CD4-positive, alpha-beta T cell (primary cell): ENCODE measurements at regions not wholly inside any gene's neighbourhood (a gene's known extent, or its start where the extent isn't known, plus 50 kb on each side); places are given as distances from the start of the nearest gene placed in this dataset.
"Not testable (repeated sequence)": the region's sequence is repeated elsewhere in the genome, so short reads cannot be mapped to it uniquely, and the experiment has no call there.

Experiments used
- ATAC-seq: fragments of 200-7000 bp; cut with Tn5 transposase; one replicate; pipeline ENCODE4 v1.10.0; 2022; ENCODE audit warnings: mild to moderate bottlenecking; ENCODE audit not compliant: poor library complexity
- CTCF ChIA-PET: fragments of 350-600 bp; sonication (Branson Sonifier 250); formaldehyde crosslinking; loops from one replicate; lab custom pipeline; 2021; ENCODE audit warnings: antibody characterized with exemption, inconsistent platforms; lab: Charles Lee
- POLR2A ChIA-PET: fragments of 350-600 bp; sonication (Branson Sonifier 250); formaldehyde crosslinking; loops from one replicate; lab custom pipeline; 2021; ENCODE audit warnings: antibody characterized with exemption, inconsistent platforms; lab: Charles Lee
- DNase-seq, 14 experiments: peaks; one replicate each; pipeline ENCODE4 v3.0.0-alpha.2; 2013 to 2020; ENCODE audit warnings: mixed read lengths in 2 of 14
- H3K27ac ChIP-seq, 2 donors: one replicate each; pipeline versions ENCODE4 v1.5.1 to v1.7.0; 2013; ENCODE audit warnings: low read length in 2 of 2, low read depth in 1 of 2, mild to moderate bottlenecking in 1 of 2
- H3K27me3 ChIP-seq, 2 experiments: 1 replicate in 1 of 2; 2 replicates in 1 of 2; pipeline versions ENCODE4 v1.6.1 to v1.7.0; 2013; ENCODE audit warnings: low read length in 2 of 2, control low read depth in 1 of 2, mild to moderate bottlenecking in 1 of 2, moderate library complexity in 1 of 2; ENCODE audit not compliant: insufficient read depth in 2 of 2, control insufficient read depth in 1 of 2
- H3K36me3 ChIP-seq: one replicate; pipeline ENCODE4 v1.6.1; 2013; ENCODE audit warnings: low read length, control low read depth; ENCODE audit not compliant: insufficient read depth
- H3K4me1 ChIP-seq: one replicate; pipeline ENCODE4 v1.6.1; 2013; ENCODE audit warnings: low read length, control low read depth; ENCODE audit not compliant: insufficient read depth
- H3K4me3 ChIP-seq: one replicate; pipeline ENCODE4 v1.5.1; 2013; ENCODE audit warnings: mild to moderate bottlenecking, low read length, moderate library complexity
- H3K9me3 ChIP-seq, 2 experiments: 1 replicate in 1 of 2; 2 replicates in 1 of 2; pipeline versions ENCODE4 v1.6.1 to v1.7.0; 2013; ENCODE audit warnings: low read length in 2 of 2, mild to moderate bottlenecking in 2 of 2, control low read depth in 1 of 2, moderate library complexity in 1 of 2; ENCODE audit not compliant: control insufficient read depth in 1 of 2, insufficient read depth in 1 of 2
- H3K27ac Mint-ChIP-seq: one replicate; pipeline ENCODE4 v1.8.0; 2020; ENCODE audit warnings: mixed read lengths
- H3K27me3 Mint-ChIP-seq: one replicate; pipeline ENCODE4 v1.8.0; 2021; ENCODE audit warnings: mixed read lengths
- H3K36me3 Mint-ChIP-seq: one replicate; pipeline ENCODE4 v1.8.0; 2021; ENCODE audit warnings: low read depth, mixed read lengths
- H3K4me1 Mint-ChIP-seq: one replicate; pipeline ENCODE4 v1.8.0; 2021; ENCODE audit warnings: low read depth, mixed read lengths
- H3K4me3 Mint-ChIP-seq: one replicate; pipeline ENCODE4 v1.8.0; 2020; ENCODE audit warnings: mild to moderate bottlenecking, mixed read lengths
- H3K9me3 Mint-ChIP-seq: one replicate; pipeline ENCODE4 v1.8.0; 2020; ENCODE audit warnings: mixed read lengths
- intact Hi-C, 2 experiments: fragments of 100-400 bp; cut with DNase I in 1 of 2; cut with micrococcal nuclease in 1 of 2; formaldehyde crosslinking; loops; one replicate each; pipeline versions ENCODE4 v1.15.1 to v1.9.0; 2023 to 2025; cut with DNase I, micrococcal nuclease
- TF ChIP-seq, protein P1 (sequence below): fragments of 200-600 bp; IDR thresholded peaks from one replicate; pipeline ENCODE4 v1.8.0; 2022; ENCODE audit warnings: antibody characterized with exemption, mild to moderate bottlenecking

DNA sequence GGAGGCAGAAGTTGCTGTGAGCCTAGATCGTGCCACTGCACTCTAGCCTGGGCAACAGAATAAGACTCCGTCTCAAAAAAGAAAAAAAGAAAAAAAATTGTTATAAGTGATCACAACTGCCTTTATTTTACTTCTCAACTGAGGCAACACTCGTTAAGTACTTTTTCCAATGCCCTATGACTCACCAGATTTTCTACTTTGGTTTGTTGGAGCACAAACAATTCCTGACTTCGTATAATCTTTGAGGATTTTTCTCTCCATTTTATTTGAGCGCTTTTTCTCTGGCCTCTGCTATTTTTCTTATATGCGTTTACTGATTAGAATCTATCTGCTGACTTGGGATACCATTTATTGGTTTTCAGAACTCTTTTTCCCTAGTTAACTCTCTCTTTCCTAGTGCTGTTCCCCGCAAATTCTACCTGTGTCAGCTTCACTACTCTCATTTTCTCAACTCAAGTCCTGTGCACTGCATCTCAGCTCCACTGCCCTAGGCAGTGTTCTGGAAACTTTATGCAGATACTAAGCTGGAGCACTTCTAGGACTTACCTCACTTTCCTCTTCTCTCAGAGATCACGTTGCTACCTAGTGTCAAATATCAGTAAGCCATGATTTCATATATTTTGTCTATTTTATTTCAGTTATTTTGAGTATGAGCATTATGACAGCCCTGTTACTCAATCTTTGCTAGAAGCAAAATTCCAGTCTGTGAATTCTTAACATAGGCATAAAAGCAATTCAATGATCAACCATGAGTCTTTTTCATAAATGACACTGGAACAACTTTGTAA lies 1120.1 kb upstream of the CITED2 start:
- ATAC-seq: no peak
- no peak overlapping the region for H3K27ac Mint-ChIP-seq
- TF ChIP-seq, protein P1, sequence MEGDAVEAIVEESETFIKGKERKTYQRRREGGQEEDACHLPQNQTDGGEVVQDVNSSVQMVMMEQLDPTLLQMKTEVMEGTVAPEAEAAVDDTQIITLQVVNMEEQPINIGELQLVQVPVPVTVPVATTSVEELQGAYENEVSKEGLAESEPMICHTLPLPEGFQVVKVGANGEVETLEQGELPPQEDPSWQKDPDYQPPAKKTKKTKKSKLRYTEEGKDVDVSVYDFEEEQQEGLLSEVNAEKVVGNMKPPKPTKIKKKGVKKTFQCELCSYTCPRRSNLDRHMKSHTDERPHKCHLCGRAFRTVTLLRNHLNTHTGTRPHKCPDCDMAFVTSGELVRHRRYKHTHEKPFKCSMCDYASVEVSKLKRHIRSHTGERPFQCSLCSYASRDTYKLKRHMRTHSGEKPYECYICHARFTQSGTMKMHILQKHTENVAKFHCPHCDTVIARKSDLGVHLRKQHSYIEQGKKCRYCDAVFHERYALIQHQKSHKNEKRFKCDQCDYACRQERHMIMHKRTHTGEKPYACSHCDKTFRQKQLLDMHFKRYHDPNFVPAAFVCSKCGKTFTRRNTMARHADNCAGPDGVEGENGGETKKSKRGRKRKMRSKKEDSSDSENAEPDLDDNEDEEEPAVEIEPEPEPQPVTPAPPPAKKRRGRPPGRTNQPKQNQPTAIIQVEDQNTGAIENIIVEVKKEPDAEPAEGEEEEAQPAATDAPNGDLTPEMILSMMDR: no peak
- H3K9me3 ChIP-seq: no peaks in the 10 kb centered on the region
- ChIA-PET POLR2A (no interaction called here), CTCF (no interaction called here)
- DNase-seq: no peak
- intact Hi-C loops: no loop called here
- H3K4me1 ChIP-seq: no peaks in the 10 kb centered on the region
- H3K9me3 Mint-ChIP-seq: no peaks in the 10 kb centered on the region
- no peaks in the 10 kb centered on the region for H3K36me3 ChIP-seq
- H3K4me1 Mint-ChIP-seq: no peaks in the 10 kb centered on the region
- no peak overlapping the region for H3K4me3 Mint-ChIP-seq
- H3K36me3 Mint-ChIP-seq: no peaks in the 10 kb centered on the region
- H3K4me3 ChIP-seq: no peak overlapping the region
- no peaks in the 10 kb centered on the region for H3K27me3 Mint-ChIP-seq
- H3K27me3 ChIP-seq: no peaks in the 10 kb centered on the region
- H3K27ac ChIP-seq: no peak overlapping the region

DNA sequence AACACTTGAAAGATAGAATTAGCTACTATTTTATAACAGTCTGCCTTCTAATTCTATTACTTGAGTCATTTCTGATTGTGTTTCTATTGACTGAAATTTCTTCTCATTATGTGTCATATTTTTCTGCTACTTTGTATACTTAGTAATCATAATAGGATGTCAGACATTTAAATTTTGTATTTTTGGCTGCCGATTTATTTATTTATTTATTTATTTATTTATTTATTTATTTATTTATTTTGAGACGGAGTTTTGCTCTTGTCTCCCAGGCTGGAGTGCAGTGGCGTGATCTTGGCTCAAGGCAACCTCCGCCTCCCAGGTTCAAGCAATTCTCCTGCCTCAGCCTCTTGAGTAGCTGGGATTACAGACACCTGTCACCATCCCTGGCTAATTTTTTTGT lies 1119.0 kb upstream of the CITED2 start:
- POLR2A ChIA-PET, H3K4me1 Mint-ChIP-seq, H3K27me3 ChIP-seq, H3K27me3 Mint-ChIP-seq, H3K9me3 Mint-ChIP-seq, H3K27ac ChIP-seq, H3K4me1 ChIP-seq, H3K9me3 ChIP-seq, H3K36me3 ChIP-seq, H3K36me3 Mint-ChIP-seq, DNase-seq, CTCF ChIA-PET, H3K4me3 Mint-ChIP-seq, ATAC-seq, H3K27ac Mint-ChIP-seq, H3K4me3 ChIP-seq, intact Hi-C loops: not testable (repeated sequence)

DNA sequence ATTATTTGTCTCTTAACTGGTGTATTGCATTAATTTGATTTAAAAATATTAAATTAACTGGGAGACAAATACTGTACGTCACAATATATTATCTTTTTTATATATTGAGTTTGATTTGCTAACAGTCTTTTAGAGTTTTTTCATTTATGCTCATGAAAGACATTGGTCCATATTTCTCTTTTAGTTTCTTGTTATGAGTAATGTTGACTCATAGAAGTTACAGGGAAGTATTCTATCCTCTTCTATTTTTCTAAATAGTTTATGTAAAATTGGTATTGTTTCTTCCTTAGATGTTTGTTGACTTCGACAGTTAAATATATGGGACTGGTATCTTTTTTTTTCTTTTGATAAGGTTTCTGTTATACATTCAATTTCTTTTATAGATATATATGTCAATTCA lies 1115.6 kb upstream of the CITED2 start:
- Mint-ChIP-seq H3K4me3 (no peak overlapping the region), H3K27ac (no peak overlapping the region), H3K36me3 (no peaks in the 10 kb centered on the region), H3K4me1 (no peaks in the 10 kb centered on the region), H3K9me3 (no peaks in the 10 kb centered on the region), H3K27me3 (no peaks in the 10 kb centered on the region)
- H3K4me1 ChIP-seq: no peaks in the 10 kb centered on the region
- DNase-seq: no peak
- CTCF ChIA-PET: no interaction called here
- intact Hi-C loops: no loop called here
- H3K36me3 ChIP-seq: no peaks in the 10 kb centered on the region
- no peak overlapping the region for H3K27ac ChIP-seq
- no peaks in the 10 kb centered on the region for H3K27me3 ChIP-seq
- no peak for ATAC-seq
- POLR2A ChIA-PET: no interaction called here
- no peaks in the 10 kb centered on the region for H3K9me3 ChIP-seq
- TF ChIP-seq, protein P1: no peak
- H3K4me3 ChIP-seq: no peak overlapping the region

DNA sequence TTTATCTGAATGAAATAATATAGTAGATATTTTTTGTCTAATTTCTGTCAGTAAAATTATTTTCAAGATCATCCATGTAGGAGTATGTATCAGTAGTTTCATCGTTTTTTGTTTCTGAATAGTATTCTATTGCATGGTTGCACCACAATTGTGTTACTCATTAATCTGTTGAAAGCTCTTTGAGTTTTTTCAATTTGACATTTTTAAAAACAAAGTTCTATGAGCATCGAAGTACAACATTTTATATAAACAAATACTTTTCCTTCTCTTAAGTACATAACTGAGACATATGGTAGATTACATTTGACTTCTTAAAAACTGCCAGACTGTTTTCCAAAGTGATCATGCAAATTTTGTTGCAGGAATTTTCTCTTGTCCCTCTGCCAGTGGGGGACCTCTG lies 1113.1 kb upstream of the CITED2 start:
- Mint-ChIP-seq H3K27me3 (no peaks in the 10 kb centered on the region), H3K27ac (no peak overlapping the region), H3K36me3 (no peaks in the 10 kb centered on the region), H3K4me3 (no peak overlapping the region), H3K4me1 (no peaks in the 10 kb centered on the region), H3K9me3 (no peaks in the 10 kb centered on the region)
- Histone ChIP-seq H3K4me1 (no peaks in the 10 kb centered on the region), H3K9me3 (no peaks in the 10 kb centered on the region), H3K27ac (no peak overlapping the region), H3K4me3 (no peak overlapping the region), H3K36me3 (no peaks in the 10 kb centered on the region), H3K27me3 (no peaks in the 10 kb centered on the region)
- DNase-seq: no peak
- TF ChIP-seq, protein P1: no peak
- intact Hi-C loops: no loop called here
- POLR2A ChIA-PET: no interaction called here
- CTCF ChIA-PET: no interaction called here
- ATAC-seq: no peak
